H1 (cell line): ENCODE measurements at regions not wholly inside any gene's neighbourhood (a gene's known extent, or its start where the extent isn't known, plus 50 kb on each side); places are given as distances from the start of the nearest gene placed in this dataset.

ENCODE experiments used
- CTCF ChIP-seq, 3 experiments: IDR thresholded peaks; 1 replicate in 2 of 3; 2 replicates in 1 of 3; pipeline versions ENCODE4 v1.5.1 to v1.6.1; 2011; ENCODE audit warnings: low read length in 3 of 3, mild to moderate bottlenecking in 3 of 3, inconsistent platforms in 2 of 3, low read depth in 1 of 3, moderate library complexity in 1 of 3; ENCODE audit not compliant: insufficient read depth in 1 of 3; ENCODE audit errors: control extremely low read depth in 1 of 3

- TF ChIP-seq CTCF (IDR thresholded peaks at IDR 0.05; ENCODE audit: control extremely low read depth in 1 of 3, insufficient read depth in 1 of 3, low read depth in 1 of 3, low read length in 3 of 3) = no peak
These were observed 96.5 kb upstream of the SDK1 start (continued) for GRCh38 chr7:3204526-3204925.
